ENCODE measurements at regions not wholly inside any gene's neighbourhood (a gene's known extent, or its start where the extent isn't known, plus 50 kb on each side); places are given as distances from the start of the nearest gene placed in this dataset.

- TF ChIP-seq MEIS2 (IDR thresholded peaks at IDR 0.05; ENCODE audit: partially characterized antibody) (peak; percentile 90), ZNF311 (CRISPR knock-in tag; IDR thresholded peaks at IDR 0.05) (no peak), MAZ (CRISPR knock-in tag; conservative IDR thresholded peaks at IDR 0.05 in 1 of 2, IDR thresholded peaks at IDR 0.05 in 1 of 2) (0 out of 4 replicates have a peak, but pooled peaks have one; percentile 25 to 34), SIN3A (IDR thresholded peaks at IDR 0.05; ENCODE audit: borderline replicate concordance in 2 of 2, control insufficient read depth in 1 of 2, low read depth in 2 of 2, low read length in 2 of 2) (no peak), ETV1 (tag; conservative IDR thresholded peaks at IDR 0.05; ENCODE audit: low read depth) (peak; percentile 59), CBFA2T3 (IDR thresholded peaks at IDR 0.05) (peak; percentile 85), ZNF785 (CRISPR knock-in tag; IDR thresholded peaks at IDR 0.05) (no peak), EZH2 (IDR thresholded peaks at IDR 0.05; ENCODE audit: borderline replicate concordance, low read depth, low read length) (no peak), SAFB2 (IDR thresholded peaks at IDR 0.05; ENCODE audit: borderline replicate concordance, low read depth, low read length, severe bottlenecking) (no peak), HCFC1 (IDR thresholded peaks at IDR 0.05; ENCODE audit: low read depth, low read length) (no peak), SAP30 (IDR thresholded peaks at IDR 0.05; ENCODE audit: borderline replicate concordance, insufficient read depth, low read depth, low read length, poor library complexity, severe bottlenecking) (no peak), ZNF175 (CRISPR knock-in tag; IDR thresholded peaks at IDR 0.05; ENCODE audit: low read depth) (no peak), SIX5 (IDR thresholded peaks at IDR 0.05; ENCODE audit: borderline replicate concordance in 1 of 2, insufficient read depth in 1 of 2, low read depth in 1 of 2, low read length in 2 of 2) (no peak), ELF4 (CRISPR knock-in tag; IDR thresholded peaks at IDR 0.05) (no peak), KAT8 (IDR thresholded peaks at IDR 0.05; ENCODE audit: low read depth) (no peak), MBD2 (IDR thresholded peaks at IDR 0.05; ENCODE audit: borderline replicate concordance, low read depth) (no peak)
- TF ChIP-seq, protein P1, sequence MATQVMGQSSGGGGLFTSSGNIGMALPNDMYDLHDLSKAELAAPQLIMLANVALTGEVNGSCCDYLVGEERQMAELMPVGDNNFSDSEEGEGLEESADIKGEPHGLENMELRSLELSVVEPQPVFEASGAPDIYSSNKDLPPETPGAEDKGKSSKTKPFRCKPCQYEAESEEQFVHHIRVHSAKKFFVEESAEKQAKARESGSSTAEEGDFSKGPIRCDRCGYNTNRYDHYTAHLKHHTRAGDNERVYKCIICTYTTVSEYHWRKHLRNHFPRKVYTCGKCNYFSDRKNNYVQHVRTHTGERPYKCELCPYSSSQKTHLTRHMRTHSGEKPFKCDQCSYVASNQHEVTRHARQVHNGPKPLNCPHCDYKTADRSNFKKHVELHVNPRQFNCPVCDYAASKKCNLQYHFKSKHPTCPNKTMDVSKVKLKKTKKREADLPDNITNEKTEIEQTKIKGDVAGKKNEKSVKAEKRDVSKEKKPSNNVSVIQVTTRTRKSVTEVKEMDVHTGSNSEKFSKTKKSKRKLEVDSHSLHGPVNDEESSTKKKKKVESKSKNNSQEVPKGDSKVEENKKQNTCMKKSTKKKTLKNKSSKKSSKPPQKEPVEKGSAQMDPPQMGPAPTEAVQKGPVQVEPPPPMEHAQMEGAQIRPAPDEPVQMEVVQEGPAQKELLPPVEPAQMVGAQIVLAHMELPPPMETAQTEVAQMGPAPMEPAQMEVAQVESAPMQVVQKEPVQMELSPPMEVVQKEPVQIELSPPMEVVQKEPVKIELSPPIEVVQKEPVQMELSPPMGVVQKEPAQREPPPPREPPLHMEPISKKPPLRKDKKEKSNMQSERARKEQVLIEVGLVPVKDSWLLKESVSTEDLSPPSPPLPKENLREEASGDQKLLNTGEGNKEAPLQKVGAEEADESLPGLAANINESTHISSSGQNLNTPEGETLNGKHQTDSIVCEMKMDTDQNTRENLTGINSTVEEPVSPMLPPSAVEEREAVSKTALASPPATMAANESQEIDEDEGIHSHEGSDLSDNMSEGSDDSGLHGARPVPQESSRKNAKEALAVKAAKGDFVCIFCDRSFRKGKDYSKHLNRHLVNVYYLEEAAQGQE (IDR thresholded peaks at IDR 0.05; ENCODE audit: borderline replicate concordance): peak; percentile 22; the same call in 1 of the 2 replicates
- TF ChIP-seq, protein P1 (CRISPR knock-in tag; IDR thresholded peaks at IDR 0.05; ENCODE audit: low read depth): no peak
- TF ChIP-seq, protein P2, sequence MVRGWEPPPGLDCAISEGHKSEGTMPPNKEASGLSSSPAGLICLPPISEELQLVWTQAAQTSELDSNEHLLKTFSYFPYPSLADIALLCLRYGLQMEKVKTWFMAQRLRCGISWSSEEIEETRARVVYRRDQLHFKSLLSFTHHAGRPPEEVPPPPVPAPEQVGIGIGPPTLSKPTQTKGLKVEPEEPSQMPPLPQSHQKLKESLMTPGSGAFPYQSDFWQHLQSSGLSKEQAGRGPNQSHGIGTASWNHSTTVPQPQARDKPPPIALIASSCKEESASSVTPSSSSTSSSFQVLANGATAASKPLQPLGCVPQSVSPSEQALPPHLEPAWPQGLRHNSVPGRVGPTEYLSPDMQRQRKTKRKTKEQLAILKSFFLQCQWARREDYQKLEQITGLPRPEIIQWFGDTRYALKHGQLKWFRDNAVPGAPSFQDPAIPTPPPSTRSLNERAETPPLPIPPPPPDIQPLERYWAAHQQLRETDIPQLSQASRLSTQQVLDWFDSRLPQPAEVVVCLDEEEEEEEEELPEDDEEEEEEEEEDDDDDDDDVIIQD (CRISPR knock-in tag; IDR thresholded peaks at IDR 0.05): no peak
Measured at GRCh38 chr1:235045034-235045690, 83.5 kb downstream of the TOMM20 start (continued).

Data from K562 (cell line).